Tibial nerve (tissue), 4 donors: ENCODE measurements at regions not wholly inside any gene's neighbourhood (a gene's known extent, or its start where the extent isn't known, plus 50 kb on each side); places are given as distances from the start of the nearest gene placed in this dataset.

Source experiments
- EP300 ChIP-seq, 2 donors: sonication (generic); formaldehyde crosslinking; IDR thresholded peaks; one replicate each; pipeline ENCODE4 v1.6.1; 2017; ENCODE audit warnings: antibody characterized with exemption in 2 of 2, mild to moderate bottlenecking in 1 of 2
- POLR2A ChIP-seq, 2 donors: fragments of 450-650 bp; IDR thresholded peaks; one replicate each; pipeline ENCODE4 v1.6.1; 2017; ENCODE audit warnings: antibody characterized with exemption in 2 of 2, mild to moderate bottlenecking in 2 of 2, moderate library complexity in 2 of 2
- TF ChIP-seq, protein P1 (sequence below), 5 experiments: fragments of 200-600 bp in 3 of 5; fragments of 450-650 bp in 2 of 5; sonication (generic) in 3 of 5; IDR thresholded peaks; one replicate each; pipeline ENCODE4 v1.5.1; 2016 to 2019; ENCODE audit warnings: antibody characterized with exemption in 5 of 5, mild to moderate bottlenecking in 3 of 5, moderate library complexity in 2 of 5

DNA sequence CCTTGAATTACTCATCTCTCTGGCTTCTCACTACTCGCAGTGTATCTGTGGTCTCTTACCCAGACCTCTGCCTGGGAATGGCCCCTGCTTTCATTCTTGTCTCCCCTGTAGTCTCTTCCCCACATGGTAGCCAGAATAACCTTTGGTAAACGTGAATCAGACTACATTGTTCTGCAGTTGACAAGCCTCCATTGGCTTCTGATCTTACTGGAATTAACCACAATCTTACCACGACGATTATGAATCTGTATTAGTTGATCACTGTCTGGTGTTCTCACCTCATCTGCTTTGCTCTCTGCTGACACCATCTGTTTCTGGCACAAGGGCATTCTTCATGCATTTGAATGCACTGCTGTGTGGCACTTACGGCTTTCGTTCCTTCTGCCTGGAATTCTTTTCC, 781.2 kb downstream of the MTRR start:
- TF ChIP-seq, protein P1, sequence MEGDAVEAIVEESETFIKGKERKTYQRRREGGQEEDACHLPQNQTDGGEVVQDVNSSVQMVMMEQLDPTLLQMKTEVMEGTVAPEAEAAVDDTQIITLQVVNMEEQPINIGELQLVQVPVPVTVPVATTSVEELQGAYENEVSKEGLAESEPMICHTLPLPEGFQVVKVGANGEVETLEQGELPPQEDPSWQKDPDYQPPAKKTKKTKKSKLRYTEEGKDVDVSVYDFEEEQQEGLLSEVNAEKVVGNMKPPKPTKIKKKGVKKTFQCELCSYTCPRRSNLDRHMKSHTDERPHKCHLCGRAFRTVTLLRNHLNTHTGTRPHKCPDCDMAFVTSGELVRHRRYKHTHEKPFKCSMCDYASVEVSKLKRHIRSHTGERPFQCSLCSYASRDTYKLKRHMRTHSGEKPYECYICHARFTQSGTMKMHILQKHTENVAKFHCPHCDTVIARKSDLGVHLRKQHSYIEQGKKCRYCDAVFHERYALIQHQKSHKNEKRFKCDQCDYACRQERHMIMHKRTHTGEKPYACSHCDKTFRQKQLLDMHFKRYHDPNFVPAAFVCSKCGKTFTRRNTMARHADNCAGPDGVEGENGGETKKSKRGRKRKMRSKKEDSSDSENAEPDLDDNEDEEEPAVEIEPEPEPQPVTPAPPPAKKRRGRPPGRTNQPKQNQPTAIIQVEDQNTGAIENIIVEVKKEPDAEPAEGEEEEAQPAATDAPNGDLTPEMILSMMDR (IDR thresholded peaks at IDR 0.05), result no peak
- TF ChIP-seq EP300 (IDR thresholded peaks at IDR 0.05) (no peak), POLR2A (IDR thresholded peaks at IDR 0.05) (no peak)
